GM12878 (cell line): ENCODE measurements at regions not wholly inside any gene's neighbourhood (a gene's known extent, or its start where the extent isn't known, plus 50 kb on each side); places are given as distances from the start of the nearest gene placed in this dataset.

Source experiments
- ATAC-seq: fragments of 200-7000 bp; cut with Tn5 transposase; 3 replicates; pipeline ENCODE4 v1.9.1; 2020; ENCODE audit warnings: mild to moderate bottlenecking, moderate library complexity
- BruUV-seq: library from RNA; stranded (reverse); fragments of 400-500 nt; replicated peaks from 2 replicates; lab custom pipeline; 2021; lab: Mats Ljungman, UMichigan
- CTCF ChIA-PET: fragments of 300-600 bp; sonication (Branson Sonifier 250); formaldehyde crosslinking; extraction: SDS; loops from one replicate; lab custom pipeline; 2021; ENCODE audit warnings: inconsistent platforms; lab: Yijun Ruan, JAX
- POLR2A ChIA-PET: fragments of 350-600 bp; formaldehyde crosslinking; extraction: SDS; loops from one replicate; lab custom pipeline; 2021; ENCODE audit warnings: inconsistent platforms; lab: Charles Lee
- RAD21 ChIA-PET: fragments of 300-600 bp; sonication (Branson Sonifier 250); formaldehyde crosslinking; loops from one replicate; lab custom pipeline; 2023; ENCODE audit warnings: antibody characterized with exemption; ENCODE audit not compliant: unreplicated experiment; lab: Charles Lee
- SMC1A ChIA-PET: fragments of 300-600 bp; sonication (Branson Sonifier 250); formaldehyde crosslinking; loops from one replicate; lab custom pipeline; 2023; ENCODE audit not compliant: unreplicated experiment, uncharacterized antibody; lab: Charles Lee
- DNase-seq: peaks from one replicate; pipeline ENCODE4 v3.0.0-alpha.2; 2011; ENCODE audit warnings: low read depth, low spot score
- FAIRE-seq: peaks from 3 replicates; lab custom pipeline; 2011; peaks lifted over from hg19 to GRCh38; lab: Jason Lieb, UNC
- H2AFZ ChIP-seq: 2 replicates; pipeline ENCODE4 v1.6.0; 2011; ENCODE audit warnings: low read depth, low read length, control low read depth; ENCODE audit not compliant: control insufficient read depth
- H3K27ac ChIP-seq: 2 replicates; pipeline ENCODE4 v1.5.1; 2011; ENCODE audit warnings: control low read depth; ENCODE audit not compliant: control insufficient read depth, insufficient read depth
- H3K27me3 ChIP-seq, 2 experiments: replicated peaks in 1 of 2; 2 replicates each; pipeline versions ENCODE4 v1.6.0 to v1.6.1; 2011; ENCODE audit warnings: low read length in 1 of 2; ENCODE audit not compliant: control insufficient read depth in 2 of 2, insufficient read depth in 2 of 2
- H3K36me3 ChIP-seq, 2 experiments: 2 replicates each; pipeline ENCODE4 v1.5.1; 2011; ENCODE audit warnings: low read length in 1 of 2; ENCODE audit not compliant: control insufficient read depth in 2 of 2, insufficient read depth in 2 of 2
- H3K4me1 ChIP-seq: 2 replicates; pipeline ENCODE4 v1.6.1; 2011; ENCODE audit warnings: mild to moderate bottlenecking, low read length, moderate library complexity, mixed read lengths; ENCODE audit not compliant: control insufficient read depth, insufficient read depth
- H3K4me2 ChIP-seq: 2 replicates; pipeline ENCODE4 v1.6.0; 2011; ENCODE audit warnings: control low read depth; ENCODE audit not compliant: control insufficient read depth, insufficient read depth
- H3K4me3 ChIP-seq: fragments of 200-600 bp; sonication (generic); 2 replicates; pipeline ENCODE4 v1.5.1; 2016
- H3K79me2 ChIP-seq: 2 replicates; pipeline ENCODE4 v1.6.0; 2011; ENCODE audit warnings: low read length; ENCODE audit not compliant: control insufficient read depth, insufficient read depth
- H3K9ac ChIP-seq: 2 replicates; pipeline ENCODE4 v1.8.0; 2011; ENCODE audit warnings: low read length, control low read depth, mixed read lengths; ENCODE audit not compliant: control insufficient read depth, insufficient read depth
- H3K9me3 ChIP-seq: replicated peaks from 3 replicates; pipeline ENCODE4 v1.5.1; 2011; ENCODE audit warnings: mild to moderate bottlenecking, low read length; ENCODE audit not compliant: control insufficient read depth, insufficient read depth
- H4K20me1 ChIP-seq: 2 replicates; pipeline ENCODE4 v1.6.0; 2011; ENCODE audit not compliant: control insufficient read depth, insufficient read depth
- BRCA1 ChIP-seq: IDR thresholded peaks from 2 replicates; pipeline ENCODE4 v1.6.1; 2011; ENCODE audit warnings: low read depth, low read length, improper control_type of control experiment
- CEBPB ChIP-seq, 2 experiments: fragments of 150-350 bp in 1 of 2; IDR thresholded peaks; 2 replicates each; pipeline ENCODE4 v1.6.1; 2012 to 2014; ENCODE audit warnings: low read depth in 2 of 2, low read length in 2 of 2, borderline replicate concordance in 1 of 2, inconsistent platforms in 1 of 2
- LARP7 ChIP-seq: fragments of 450-650 bp; IDR thresholded peaks from 2 replicates; pipeline ENCODE4 v1.6.1; 2017; ENCODE audit warnings: mild to moderate bottlenecking
- NFYA ChIP-seq: IDR thresholded peaks from 2 replicates; pipeline ENCODE4 v1.6.1; 2011; ENCODE audit warnings: low read depth, mild to moderate bottlenecking, low read length, improper control_type of control experiment, borderline replicate concordance
- POU2F2 ChIP-seq: IDR thresholded peaks from 3 replicates; pipeline ENCODE4 v1.6.1; 2011; ENCODE audit warnings: low read depth, mild to moderate bottlenecking, low read length, borderline replicate concordance
- SMC3 ChIP-seq: IDR thresholded peaks from 2 replicates; pipeline ENCODE4 v1.6.1; 2011; ENCODE audit warnings: low read length, improper control_type of control experiment, borderline replicate concordance
- STAT3 ChIP-seq: IDR thresholded peaks from 2 replicates; pipeline ENCODE4 v1.6.1; 2011; ENCODE audit warnings: low read depth, low read length, improper control_type of control experiment
- ZBTB4 ChIP-seq: fragments of 450-650 bp; formaldehyde crosslinking; IDR thresholded peaks from 2 replicates; pipeline ENCODE4 v1.4.0; 2022; ENCODE audit warnings: mild to moderate bottlenecking, moderate library complexity
- WGBS: methylation state at CpG from one replicate; pipeline ENCODE4 v1.1.6; 2016; ENCODE audit warnings: low lambda C conversion rate; ENCODE audit not compliant: insufficient replicate concordance, insufficient coverage; ENCODE audit errors: missing lambda C conversion rate; 5-methylcytosine and 5-hydroxymethylcytosine counted together
- in situ Hi-C: fragments of 300-500 bp; cut with MboI; formaldehyde crosslinking; loops from 9 replicates; pipeline ENCODE4 v1.14.3; 2018; ENCODE audit warnings: mixed read lengths
- intact Hi-C: fragments of 100-400 bp; cut with micrococcal nuclease; formaldehyde crosslinking; loops from one replicate; pipeline ENCODE4 v1.14.2; 2022; ENCODE audit not compliant: unreplicated experiment
- TF ChIP-seq, protein P1 (sequence below): IDR thresholded peaks from 2 replicates; pipeline ENCODE4 v1.6.1; 2011; ENCODE audit warnings: mild to moderate bottlenecking, low read depth, low read length, moderate library complexity; ENCODE audit not compliant: insufficient replicate concordance
- TF ChIP-seq, protein P2 (sequence below): fragments of 450-650 bp; IDR thresholded peaks from 2 replicates; pipeline ENCODE4 v1.6.1; 2017; ENCODE audit warnings: low read depth, mild to moderate bottlenecking, moderate library complexity

DNA sequence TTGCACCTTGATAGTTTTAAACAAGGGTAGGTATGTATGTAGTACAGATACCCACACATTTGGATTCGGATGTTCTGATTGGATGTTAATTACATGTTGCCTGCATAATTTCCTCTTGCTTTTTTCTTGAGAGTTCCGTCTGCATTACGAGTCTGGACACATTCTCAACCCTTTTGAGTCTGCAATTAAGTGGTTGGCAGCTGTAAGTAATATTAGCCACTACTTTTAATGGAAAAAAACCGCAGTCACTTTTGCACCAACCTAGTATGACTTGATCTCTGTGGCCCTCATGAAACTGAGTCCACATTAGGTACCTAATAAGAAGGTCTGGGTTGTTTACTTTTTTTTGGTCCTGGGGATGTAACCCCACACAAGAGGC, 217.3 kb downstream of the VAPA start:
- no TSS peak for BruUV-seq
- H4K20me1 ChIP-seq = no peaks in the 10 kb centered on the region
- peaks cover 7 to 17% of the 10 kb centered on the region in 2 experiments; a peak in 3 of 4 replicates for H3K27me3 ChIP-seq
- ATAC-seq (no peak), DNase-seq (no peak), FAIRE-seq (no peak)
- H3K36me3 ChIP-seq = no peaks in the 10 kb centered on the region
- no peaks in the 10 kb centered on the region for H3K79me2 ChIP-seq
- in situ Hi-C loops (no loop called here), intact Hi-C loops (no loop called here)
- H2AFZ ChIP-seq = no peak overlapping the region
- ChIA-PET SMC1A (no interaction called here), CTCF (no interaction called here), POLR2A (no interaction called here), RAD21 (no interaction called here)
- 23% methylated on average over 4 of the region's 4 CpGs for WGBS
- no peak overlapping the region for H3K4me3 ChIP-seq
- H3K9ac ChIP-seq = no peak overlapping the region
- TF ChIP-seq, protein P1, sequence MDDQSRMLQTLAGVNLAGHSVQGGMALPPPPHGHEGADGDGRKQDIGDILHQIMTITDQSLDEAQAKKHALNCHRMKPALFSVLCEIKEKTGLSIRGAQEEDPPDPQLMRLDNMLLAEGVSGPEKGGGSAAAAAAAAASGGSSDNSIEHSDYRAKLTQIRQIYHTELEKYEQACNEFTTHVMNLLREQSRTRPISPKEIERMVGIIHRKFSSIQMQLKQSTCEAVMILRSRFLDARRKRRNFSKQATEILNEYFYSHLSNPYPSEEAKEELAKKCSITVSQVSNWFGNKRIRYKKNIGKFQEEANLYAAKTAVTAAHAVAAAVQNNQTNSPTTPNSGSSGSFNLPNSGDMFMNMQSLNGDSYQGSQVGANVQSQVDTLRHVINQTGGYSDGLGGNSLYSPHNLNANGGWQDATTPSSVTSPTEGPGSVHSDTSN = no peak
- TF ChIP-seq LARP7 = no peak
- no peak for TF ChIP-seq BRCA1
- TF ChIP-seq NFYA = no peak
- no peak for TF ChIP-seq CEBPB (IDR thresholded peaks at IDR 0.05; ENCODE audit: borderline replicate concordance in 1 of 2, low read depth in 2 of 2, low read length in 2 of 2)
- no peak for TF ChIP-seq STAT3
- TF ChIP-seq SMC3 = no peak
- TF ChIP-seq, protein P2, sequence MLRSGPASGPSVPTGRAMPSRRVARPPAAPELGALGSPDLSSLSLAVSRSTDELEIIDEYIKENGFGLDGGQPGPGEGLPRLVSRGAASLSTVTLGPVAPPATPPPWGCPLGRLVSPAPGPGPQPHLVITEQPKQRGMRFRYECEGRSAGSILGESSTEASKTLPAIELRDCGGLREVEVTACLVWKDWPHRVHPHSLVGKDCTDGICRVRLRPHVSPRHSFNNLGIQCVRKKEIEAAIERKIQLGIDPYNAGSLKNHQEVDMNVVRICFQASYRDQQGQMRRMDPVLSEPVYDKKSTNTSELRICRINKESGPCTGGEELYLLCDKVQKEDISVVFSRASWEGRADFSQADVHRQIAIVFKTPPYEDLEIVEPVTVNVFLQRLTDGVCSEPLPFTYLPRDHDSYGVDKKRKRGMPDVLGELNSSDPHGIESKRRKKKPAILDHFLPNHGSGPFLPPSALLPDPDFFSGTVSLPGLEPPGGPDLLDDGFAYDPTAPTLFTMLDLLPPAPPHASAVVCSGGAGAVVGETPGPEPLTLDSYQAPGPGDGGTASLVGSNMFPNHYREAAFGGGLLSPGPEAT = no peak
- no peak for TF ChIP-seq ZBTB4
- no peak for TF ChIP-seq POU2F2
- no peaks in the 10 kb centered on the region for H3K4me1 ChIP-seq
- no peak overlapping the region for H3K4me2 ChIP-seq
- H3K9me3 ChIP-seq = no peaks in the 10 kb centered on the region
- no peak overlapping the region for H3K27ac ChIP-seq
